ENCODE measurements at regions not wholly inside any gene's neighbourhood (a gene's known extent, or its start where the extent isn't known, plus 50 kb on each side); places are given as distances from the start of the nearest gene placed in this dataset.

- 62 to 77% methylated on average over 6 of the region's 6 CpGs for WGBS, 2 donors
- Histone ChIP-seq H3K27ac (peak overlapping the region; percentile 52 to 66 (median 58)), H3K4me1 (peaks cover 0 to 53% (median 49%) of the 10 kb centered on the region in 4 donors), H3K36me3 (no peaks in the 10 kb centered on the region), H3K9me3 (no peaks in the 10 kb centered on the region), H3K27me3 (no peaks in the 10 kb centered on the region), H3K4me3 (no peak overlapping the region)
- intact Hi-C loops (cut with DNase I): loop anchor here (5.0 kb wide), 1 partner anchor 219 kb away; no protein-coding TSS in a partner anchor
- no peak for DNase-seq
- TF ChIP-seq EP300 (IDR thresholded peaks at IDR 0.05) (no peak), POLR2A (IDR thresholded peaks at IDR 0.05) (no peak), POLR2AphosphoS5 (IDR thresholded peaks at IDR 0.05) (peak in 2 of 4 donors; percentile 20 to 27), CTCF (IDR thresholded peaks at IDR 0.05) (no peak)
These were observed 619.5 kb upstream of the TBL1XR1 start for GRCh38 chr3:177816667-177817208.

- no peaks in the 10 kb centered on the region for H3K27me3 ChIP-seq
- H3K4me3 ChIP-seq: no peak overlapping the region
- DNase-seq: no peak
- H3K4me1 ChIP-seq: peaks cover 0 to 53% (median 47%) of the 10 kb centered on the region in 4 donors
- intact Hi-C loops (cut with DNase I): loop anchor here (5.0 kb wide), 1 partner anchor 220 kb away; no protein-coding TSS in a partner anchor
- H3K27ac ChIP-seq: peak overlapping the region in 1 of 4 donors; percentile 59
- TF ChIP-seq EP300 (IDR thresholded peaks at IDR 0.05) (no peak), POLR2AphosphoS5 (IDR thresholded peaks at IDR 0.05) (no peak), CTCF (IDR thresholded peaks at IDR 0.05) (no peak), POLR2A (IDR thresholded peaks at IDR 0.05) (no peak)
- 21 to 64% methylated on average over 2 of the region's 2 CpGs for WGBS, 2 donors
- H3K36me3 ChIP-seq: no peaks in the 10 kb centered on the region
- no peaks in the 10 kb centered on the region for H3K9me3 ChIP-seq
These were observed 620.5 kb upstream of the TBL1XR1 start for GRCh38 chr3:177817751-177818150.

GRCh38 chr3:177818712-177819240 lies 621.5 kb upstream of the TBL1XR1 start:
- DNase-seq: no peak
- H3K36me3 ChIP-seq: no peaks in the 10 kb centered on the region
- H3K9me3 ChIP-seq: no peaks in the 10 kb centered on the region
- WGBS, 2 donors: 93 to 95% methylated on average over 2 of the region's 2 CpGs
- no peak for TF ChIP-seq POLR2A (IDR thresholded peaks at IDR 0.05)
- no peak for TF ChIP-seq POLR2AphosphoS5 (IDR thresholded peaks at IDR 0.05)
- no peak for TF ChIP-seq CTCF (IDR thresholded peaks at IDR 0.05)
- TF ChIP-seq EP300 (IDR thresholded peaks at IDR 0.05): no peak
- H3K4me1 ChIP-seq: peaks cover 0 to 53% (median 47%) of the 10 kb centered on the region in 4 donors
- no peaks in the 10 kb centered on the region for H3K27me3 ChIP-seq
- H3K4me3 ChIP-seq: no peak overlapping the region
- intact Hi-C loops (cut with DNase I): loop anchor here (5.0 kb wide), 1 partner anchor 221 kb away; no protein-coding TSS in a partner anchor
- no peak overlapping the region for H3K27ac ChIP-seq

GRCh38 chr3:177820683-177821316 lies 623.5 kb upstream of the TBL1XR1 start:
- H3K4me1 ChIP-seq: peaks cover 0 to 65% (median 61%) of the 10 kb centered on the region in 4 donors
- no peak for DNase-seq
- intact Hi-C loops (cut with DNase I): loop anchor here (5.0 to 10.0 kb wide), 4 partner anchors 38 to 363 kb away; no protein-coding TSS in a partner anchor
- WGBS, 2 donors: 37 to 76% methylated on average over 2 of the region's 2 CpGs
- no peaks in the 10 kb centered on the region for H3K27me3 ChIP-seq
- peak in 1 of 4 donors; percentile 7 for TF ChIP-seq EP300 (IDR thresholded peaks at IDR 0.05)
- TF ChIP-seq POLR2AphosphoS5 (IDR thresholded peaks at IDR 0.05): no peak
- H3K27ac ChIP-seq: peak overlapping the region in 3 of 4 donors; percentile 31 to 50 (median 38)
- H3K4me3 ChIP-seq: no peak overlapping the region
- H3K36me3 ChIP-seq: no peaks in the 10 kb centered on the region
- H3K9me3 ChIP-seq: no peaks in the 10 kb centered on the region

- no peak overlapping the region for H3K4me3 ChIP-seq
- no peaks in the 10 kb centered on the region for H3K27me3 ChIP-seq
- H3K9me3 ChIP-seq: no peaks in the 10 kb centered on the region
- intact Hi-C loops (cut with DNase I): loop anchor here (5.0 to 10.0 kb wide), 4 partner anchors 40 to 365 kb away; no protein-coding TSS in a partner anchor
- peaks cover 0 to 72% (median 66%) of the 10 kb centered on the region in 4 donors for H3K4me1 ChIP-seq
- TF ChIP-seq POLR2A (IDR thresholded peaks at IDR 0.05) (no peak), EP300 (IDR thresholded peaks at IDR 0.05) (no peak), POLR2AphosphoS5 (IDR thresholded peaks at IDR 0.05) (no peak), CTCF (IDR thresholded peaks at IDR 0.05) (no peak)
- H3K27ac ChIP-seq: peak overlapping the region in 3 of 4 donors; percentile 82 to 85 (median 85)
- no peaks in the 10 kb centered on the region for H3K36me3 ChIP-seq
- WGBS, 2 donors: 78 to 88% methylated on average over 2 of the region's 2 CpGs
- DNase-seq: no peak
These were observed 625.4 kb upstream of the TBL1XR1 start for GRCh38 chr3:177822681-177823096.
